CD14-positive monocyte (primary cell): ENCODE measurements at regions not wholly inside any gene's neighbourhood (a gene's known extent, or its start where the extent isn't known, plus 50 kb on each side); places are given as distances from the start of the nearest gene placed in this dataset.

ENCODE experiments used
- DNase-seq, 3 donors: peaks; one replicate each; pipeline ENCODE4 v3.0.0-alpha.2; 2011 to 2022
- H2AFZ ChIP-seq: 2 replicates; pipeline ENCODE4 v1.6.0; 2012; ENCODE audit warnings: mild to moderate bottlenecking, low read depth, low read length, inconsistent platforms; ENCODE audit not compliant: insufficient read depth, poor library complexity, severe bottlenecking
- H3K27ac ChIP-seq, 2 donors: 1 replicate in 1 of 2; 2 replicates in 1 of 2; pipeline ENCODE4 v1.5.1; 2012 to 2013; ENCODE audit warnings: low read length in 2 of 2, control low read depth in 1 of 2, inconsistent platforms in 1 of 2, low read depth in 1 of 2, mild to moderate bottlenecking in 1 of 2
- H3K27me3 ChIP-seq, 2 donors: one replicate each; pipeline versions ENCODE4 v1.6.0 to v1.6.1; 2011 to 2013; ENCODE audit warnings: low read length in 2 of 2; ENCODE audit not compliant: control insufficient read depth in 2 of 2, insufficient read depth in 2 of 2
- H3K36me3 ChIP-seq, 2 donors: replicated peaks in 1 of 2; 1 replicate in 1 of 2; 2 replicates in 1 of 2; pipeline versions ENCODE4 v1.5.1 to v1.6.1; 2012 to 2013; ENCODE audit warnings: low read length in 2 of 2, control low read depth in 1 of 2, inconsistent platforms in 1 of 2, mild to moderate bottlenecking in 1 of 2; ENCODE audit not compliant: insufficient read depth in 2 of 2, control insufficient read depth in 1 of 2
- H3K4me1 ChIP-seq, 2 donors: 1 replicate in 1 of 2; 2 replicates in 1 of 2; pipeline versions ENCODE4 v1.5.1 to v1.6.1; 2012 to 2013; ENCODE audit warnings: low read length in 2 of 2, control low read depth in 1 of 2, inconsistent platforms in 1 of 2, mild to moderate bottlenecking in 1 of 2, moderate library complexity in 1 of 2; ENCODE audit not compliant: insufficient read depth in 2 of 2, control insufficient read depth in 1 of 2
- H3K4me2 ChIP-seq: replicated peaks from 2 replicates; pipeline ENCODE3; 2012; ENCODE audit warnings: low read length, moderate library complexity, mild to moderate bottlenecking; ENCODE audit not compliant: poor library complexity, severe bottlenecking; ENCODE audit errors: extremely low read depth
- H3K4me3 ChIP-seq, 3 experiments: fragments of 200-600 bp in 1 of 3; sonication (generic) in 1 of 3; replicated peaks in 1 of 3; 1 replicate in 2 of 3; 2 replicates in 1 of 3; pipeline ENCODE4 v1.5.1; 2011 to 2013; ENCODE audit warnings: low read length in 3 of 3, mild to moderate bottlenecking in 3 of 3, control low read depth in 2 of 3, low read depth in 2 of 3, inconsistent platforms in 1 of 3, moderate library complexity in 1 of 3
- H3K79me2 ChIP-seq: 2 replicates; pipeline ENCODE4 v1.6.0; 2012; ENCODE audit warnings: mild to moderate bottlenecking, control low read depth, inconsistent platforms, low read length, moderate library complexity; ENCODE audit not compliant: insufficient read depth
- H3K9ac ChIP-seq: 2 replicates; pipeline ENCODE4 v1.6.0; 2017; ENCODE audit warnings: low read length, mild to moderate bottlenecking; ENCODE audit not compliant: insufficient read depth, poor library complexity, severe bottlenecking
- H3K9me3 ChIP-seq, 2 donors: replicated peaks in 1 of 2; 1 replicate in 1 of 2; 2 replicates in 1 of 2; pipeline versions ENCODE4 v1.5.1 to v1.6.1; 2012 to 2013; ENCODE audit warnings: low read length in 2 of 2, control low read depth in 1 of 2; ENCODE audit not compliant: control insufficient read depth in 1 of 2, insufficient read depth in 1 of 2
- H4K20me1 ChIP-seq: 2 replicates; pipeline ENCODE4 v1.6.0; 2012; ENCODE audit warnings: mild to moderate bottlenecking, low read length, control low read depth, moderate library complexity; ENCODE audit not compliant: insufficient read depth
- H3K27ac Mint-ChIP-seq, 7 donors: one replicate each; pipeline ENCODE4 v1.8.0; 2020; ENCODE audit warnings: mild to moderate bottlenecking in 7 of 7, mixed read lengths in 7 of 7, moderate library complexity in 6 of 7, inconsistent platforms in 2 of 7
- H3K27me3 Mint-ChIP-seq, 3 donors: one replicate each; pipeline ENCODE4 v1.8.0; 2021 to 2022; ENCODE audit warnings: low read depth in 3 of 3, mild to moderate bottlenecking in 3 of 3, mixed read lengths in 3 of 3, moderate library complexity in 3 of 3, inconsistent platforms in 1 of 3
- H3K36me3 Mint-ChIP-seq, 2 donors: one replicate each; pipeline ENCODE4 v1.8.0; 2020; ENCODE audit warnings: mixed read lengths in 2 of 2, inconsistent platforms in 1 of 2, mild to moderate bottlenecking in 1 of 2
- H3K4me1 Mint-ChIP-seq: one replicate; pipeline ENCODE4 v1.8.0; 2020; ENCODE audit warnings: mild to moderate bottlenecking, mixed read lengths
- H3K4me3 Mint-ChIP-seq, 2 donors: one replicate each; pipeline ENCODE4 v1.8.0; 2020; ENCODE audit warnings: mild to moderate bottlenecking in 2 of 2, mixed read lengths in 2 of 2, moderate library complexity in 1 of 2
- H3K9me3 Mint-ChIP-seq, 7 donors: one replicate each; pipeline ENCODE4 v1.8.0; 2020 to 2022; ENCODE audit warnings: mixed read lengths in 7 of 7, mild to moderate bottlenecking in 6 of 7, moderate library complexity in 6 of 7, inconsistent platforms in 2 of 7
- CTCF ChIP-seq: fragments of 200-600 bp; IDR thresholded peaks from one replicate; pipeline ENCODE4 v1.8.0; 2022; ENCODE audit warnings: antibody characterized with exemption, mild to moderate bottlenecking
- WGBS: methylation state at CpG from one replicate; pipeline ENCODE4 v1.1.5; 2013; ENCODE audit warnings: missing lambda C conversion rate; ENCODE audit not compliant: insufficient coverage; 5-methylcytosine and 5-hydroxymethylcytosine counted together
- intact Hi-C, 2 donors: fragments of 100-400 bp; cut with micrococcal nuclease; formaldehyde crosslinking; loops; one replicate each; pipeline versions ENCODE4 v1.15.0 to v1.15.1; 2023

DNA sequence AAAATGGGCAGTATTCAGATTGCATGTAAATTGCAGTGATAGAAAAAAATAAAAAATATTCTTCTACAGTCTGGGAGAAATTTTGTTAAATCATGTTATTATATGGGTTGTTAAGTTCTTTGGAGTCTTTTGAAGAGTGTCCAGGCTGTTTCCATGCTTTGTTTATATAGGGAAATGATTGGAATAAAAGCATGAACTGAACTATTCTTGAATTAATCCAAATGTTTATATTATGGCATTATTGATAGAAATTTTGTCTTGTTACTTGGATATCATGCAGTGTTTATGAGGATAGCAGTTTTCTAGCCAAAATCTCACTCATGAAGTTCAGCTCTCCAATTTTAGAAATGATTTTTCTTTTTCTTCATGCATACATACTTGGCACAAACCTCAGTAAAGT is 108.2 kb upstream of the NAV3 start:
- intact Hi-C loops: no loop called here
- Histone ChIP-seq H2AFZ (no peak overlapping the region), H3K4me3 (no peak overlapping the region), H3K9me3 (no peaks in the 10 kb centered on the region), H3K36me3 (no peaks in the 10 kb centered on the region), H3K27me3 (no peaks in the 10 kb centered on the region), H3K4me1 (no peaks in the 10 kb centered on the region), H4K20me1 (no peaks in the 10 kb centered on the region), H3K79me2 (no peaks in the 10 kb centered on the region), H3K4me2 (no peak overlapping the region), H3K27ac (no peak overlapping the region), H3K9ac (no peak overlapping the region)
- Mint-ChIP-seq H3K27me3 (no peaks in the 10 kb centered on the region), H3K4me3 (no peak overlapping the region), H3K4me1 (no peaks in the 10 kb centered on the region), H3K9me3 (peaks cover 0 to 3% (median 0%) of the 10 kb centered on the region in 7 donors), H3K36me3 (no peaks in the 10 kb centered on the region), H3K27ac (no peak overlapping the region)
- TF ChIP-seq CTCF: no peak
- no peak for DNase-seq

- Mint-ChIP-seq H3K4me1 (no peaks in the 10 kb centered on the region), H3K27ac (no peak overlapping the region), H3K36me3 (no peaks in the 10 kb centered on the region), H3K9me3 (peaks cover 0 to 2% (median 0%) of the 10 kb centered on the region in 7 donors), H3K4me3 (no peak overlapping the region), H3K27me3 (no peaks in the 10 kb centered on the region)
- 17% methylated on average over 1 of the region's 2 CpGs for WGBS
- no peaks in the 10 kb centered on the region for H3K27me3 ChIP-seq
- no peaks in the 10 kb centered on the region for H3K79me2 ChIP-seq
- H3K27ac ChIP-seq: no peak overlapping the region
- H4K20me1 ChIP-seq: no peaks in the 10 kb centered on the region
- intact Hi-C loops: no loop called here
- H3K4me3 ChIP-seq: no peak overlapping the region
- H3K9ac ChIP-seq: no peak overlapping the region
- DNase-seq: no peak
- H3K9me3 ChIP-seq: no peaks in the 10 kb centered on the region
- no peak overlapping the region for H2AFZ ChIP-seq
- no peaks in the 10 kb centered on the region for H3K36me3 ChIP-seq
- TF ChIP-seq CTCF: no peak
- H3K4me1 ChIP-seq: no peaks in the 10 kb centered on the region
- no peak overlapping the region for H3K4me2 ChIP-seq
These were observed 110.4 kb upstream of the NAV3 start for GRCh38 chr12:77720258-77720657.
